Chondrocyte (in vitro differentiated cells): ENCODE measurements at regions not wholly inside any gene's neighbourhood (a gene's known extent, or its start where the extent isn't known, plus 50 kb on each side); places are given as distances from the start of the nearest gene placed in this dataset.

ENCODE experiments used
- DNase-seq: peaks from one replicate; pipeline ENCODE4 v3.0.0; 2021; ENCODE audit warnings: mixed read lengths, low spot score
- H3K27ac Mint-ChIP-seq: one replicate; pipeline ENCODE4 v1.8.0; 2021; ENCODE audit warnings: mild to moderate bottlenecking, moderate library complexity, mixed read lengths; ENCODE audit not compliant: unreplicated experiment
- H3K27me3 Mint-ChIP-seq: 2 replicates; pipeline ENCODE4 v1.8.0; 2021; ENCODE audit warnings: low read depth, mixed read lengths
- H3K36me3 Mint-ChIP-seq: 2 replicates; pipeline ENCODE4 v1.8.0; 2021; ENCODE audit warnings: low read depth, mixed read lengths
- H3K4me1 Mint-ChIP-seq: 2 replicates; pipeline ENCODE4 v1.8.0; 2021; ENCODE audit warnings: low read depth, mild to moderate bottlenecking, mixed read lengths
- H3K4me3 Mint-ChIP-seq: one replicate; pipeline ENCODE4 v1.8.0; 2021; ENCODE audit warnings: mild to moderate bottlenecking, moderate library complexity, mixed read lengths; ENCODE audit not compliant: unreplicated experiment
- H3K9me3 Mint-ChIP-seq: 2 replicates; pipeline ENCODE4 v1.8.0; 2021; ENCODE audit warnings: low read depth, mixed read lengths
- CTCF ChIP-seq: fragments of 200-600 bp; sonication (generic); IDR thresholded peaks from 2 replicates; pipeline ENCODE4 v1.5.0; 2021; ENCODE audit warnings: antibody characterized with exemption, mild to moderate bottlenecking, moderate library complexity

- DNase-seq: no peak
- Mint-ChIP-seq H3K4me3 (peak overlapping the region; percentile 39), H3K9me3 (peaks cover 6% of the 10 kb centered on the region), H3K27ac (peak overlapping the region; percentile 19), H3K4me1 (peaks cover 20% of the 10 kb centered on the region), H3K27me3 (peaks cover 9% of the 10 kb centered on the region), H3K36me3 (no peaks in the 10 kb centered on the region)
- TF ChIP-seq CTCF: no peak
These were observed 64.4 kb upstream of the SFMBT2 start for GRCh38 chr10:7475046-7475911.

- no peak for DNase-seq
- TF ChIP-seq CTCF: no peak
- Mint-ChIP-seq H3K27ac (no peak overlapping the region), H3K27me3 (peaks cover 10% of the 10 kb centered on the region), H3K4me3 (no peak overlapping the region), H3K36me3 (no peaks in the 10 kb centered on the region), H3K4me1 (peaks cover 20% of the 10 kb centered on the region), H3K9me3 (peaks cover 6% of the 10 kb centered on the region)
These were observed 63.6 kb upstream of the SFMBT2 start for GRCh38 chr10:7474388-7474787.

DNA sequence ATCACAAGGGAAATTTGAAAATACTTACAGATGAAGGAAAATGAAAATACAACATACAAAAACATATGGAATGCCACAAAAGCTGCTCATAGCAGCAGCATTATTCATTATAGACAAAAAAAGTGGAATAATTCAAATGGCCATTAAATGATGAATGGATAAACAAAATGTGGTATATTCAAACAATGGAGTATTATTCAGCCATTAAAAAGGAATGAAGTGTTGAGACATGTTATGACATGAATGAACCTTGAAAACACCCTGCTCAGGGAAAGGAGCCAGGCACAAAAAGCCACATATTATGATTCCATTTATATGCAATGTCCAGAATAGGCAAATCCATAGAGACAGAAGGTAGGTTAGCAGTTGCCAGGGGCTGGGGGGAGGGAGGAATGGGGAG lies 62.6 kb upstream of the SFMBT2 start:
- H3K4me3 Mint-ChIP-seq: no peak overlapping the region
- no peak overlapping the region for H3K27ac Mint-ChIP-seq
- H3K36me3 Mint-ChIP-seq: no peaks in the 10 kb centered on the region
- no peak for TF ChIP-seq CTCF
- peaks cover 25% of the 10 kb centered on the region for H3K4me1 Mint-ChIP-seq
- H3K9me3 Mint-ChIP-seq: peaks cover 6% of the 10 kb centered on the region
- H3K27me3 Mint-ChIP-seq: peaks cover 10% of the 10 kb centered on the region
- no peak for DNase-seq

DNA sequence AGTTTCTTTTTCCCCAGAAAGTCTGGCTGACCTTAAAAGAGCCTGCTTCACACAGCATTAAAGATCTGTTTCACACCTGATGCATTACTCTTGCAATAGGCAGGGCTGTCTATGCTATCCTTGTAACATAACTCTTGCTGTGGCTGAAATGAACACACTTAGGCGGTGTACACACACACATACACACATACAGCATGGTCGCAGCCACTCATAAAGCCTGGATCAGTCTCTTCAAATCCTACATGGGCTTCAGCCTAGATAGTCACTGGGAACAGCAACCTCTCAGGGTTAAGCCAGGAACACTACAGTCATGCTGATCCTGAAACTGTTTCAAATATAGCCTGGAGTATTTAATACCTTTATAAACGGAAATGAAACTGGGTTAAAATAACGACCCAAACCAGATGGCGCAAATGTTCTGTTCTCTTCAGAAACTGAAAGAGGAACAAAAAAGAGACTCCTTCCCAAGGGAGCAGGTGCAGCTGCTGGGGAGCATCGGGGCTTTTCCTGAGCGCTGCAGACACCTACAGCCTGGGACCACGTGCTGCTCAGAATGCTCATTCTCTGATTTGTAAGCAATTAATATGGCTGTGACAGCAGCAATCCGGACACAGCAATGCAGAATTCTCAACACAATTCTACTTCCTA lies 61.0 kb upstream of the SFMBT2 start:
- no peak overlapping the region for H3K27ac Mint-ChIP-seq
- H3K4me3 Mint-ChIP-seq: no peak overlapping the region
- TF ChIP-seq CTCF: no peak
- peaks cover 6% of the 10 kb centered on the region for H3K9me3 Mint-ChIP-seq
- H3K36me3 Mint-ChIP-seq: no peaks in the 10 kb centered on the region
- DNase-seq: no peak
- H3K4me1 Mint-ChIP-seq: peaks cover 25% of the 10 kb centered on the region
- H3K27me3 Mint-ChIP-seq: peaks cover 10% of the 10 kb centered on the region

- Mint-ChIP-seq H3K27ac (no peak overlapping the region), H3K4me1 (peaks cover 25% of the 10 kb centered on the region), H3K36me3 (no peaks in the 10 kb centered on the region), H3K4me3 (no peak overlapping the region), H3K9me3 (peaks cover 6% of the 10 kb centered on the region), H3K27me3 (peaks cover 10% of the 10 kb centered on the region)
- no peak for DNase-seq
- no peak for TF ChIP-seq CTCF
These were observed 59.5 kb upstream of the SFMBT2 start for GRCh38 chr10:7470371-7470770.
